NCI-H2107 (cell line): ENCODE measurements at regions not wholly inside any gene's neighbourhood (a gene's known extent, or its start where the extent isn't known, plus 50 kb on each side); places are given as distances from the start of the nearest gene placed in this dataset.
"Not testable (repeated sequence)": the region's sequence is repeated elsewhere in the genome, so short reads cannot be mapped to it uniquely, and the experiment has no call there.

Experiments used
- DNase-seq: peaks from one replicate; lab custom pipeline; 2025; lab: John Stamatoyannopoulos, UW

GRCh38 chr13:76289558-76289957 lies 596.6 kb downstream of the KCTD12 start:
- DNase-seq, result no peak

DNA sequence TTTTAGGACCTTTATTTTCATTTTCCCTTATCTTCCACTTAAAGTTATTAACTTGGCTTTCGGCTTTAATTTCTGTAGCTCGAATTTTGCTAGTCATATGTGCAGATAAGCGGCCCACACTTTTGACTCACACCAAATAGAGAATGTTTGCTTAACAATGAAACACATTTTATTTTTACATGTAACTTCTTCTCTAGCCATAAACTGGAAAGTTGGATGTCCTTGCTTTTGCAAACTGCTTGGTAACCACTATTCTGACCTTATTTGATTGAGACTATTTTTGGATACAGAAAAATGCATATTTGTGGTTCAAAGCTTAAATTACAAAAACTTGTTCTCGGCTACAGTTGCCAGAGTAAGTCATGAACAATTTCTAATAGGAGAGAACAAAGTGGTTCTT lies 600.0 kb downstream of the KCTD12 start:
- no peak for DNase-seq

- no peak for DNase-seq
Observed at GRCh38 chr13:76285463-76285862, 600.7 kb downstream of the KCTD12 start.

- DNase-seq, result not testable (repeated sequence)
Observed at GRCh38 chr13:76279766-76280165, 606.4 kb downstream of the KCTD12 start.

- no peak for DNase-seq
Observed at GRCh38 chr13:76271728-76272232, 614.4 kb downstream of the KCTD12 start.

GRCh38 chr13:76268307-76268706 lies 617.9 kb downstream of the KCTD12 start:
- not testable (repeated sequence) for DNase-seq

- DNase-seq, result no peak
Observed at GRCh38 chr13:76267216-76267615, 619.0 kb downstream of the KCTD12 start.

DNA sequence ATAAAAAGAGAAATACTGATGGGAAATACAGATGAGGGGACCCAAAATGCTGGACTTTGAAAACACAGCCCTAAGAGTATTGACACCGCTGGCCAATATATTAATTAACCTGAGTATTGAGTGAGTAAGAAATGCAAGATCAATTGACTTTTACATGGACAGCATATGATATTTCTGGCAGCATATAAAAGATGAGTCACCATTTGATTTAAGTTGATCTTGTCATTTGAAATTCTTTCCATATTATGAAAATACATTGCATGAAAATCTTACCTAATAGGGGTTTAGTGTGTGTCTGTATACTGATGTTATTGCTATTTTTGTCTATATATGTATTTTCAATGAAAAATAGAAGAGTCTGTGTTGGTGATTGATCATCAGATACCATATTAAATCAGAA lies 619.6 kb downstream of the KCTD12 start:
- no peak for DNase-seq

- DNase-seq, result no peak
Observed at GRCh38 chr13:76250211-76250610, 614.1 kb downstream of the LMO7 start.

DNA sequence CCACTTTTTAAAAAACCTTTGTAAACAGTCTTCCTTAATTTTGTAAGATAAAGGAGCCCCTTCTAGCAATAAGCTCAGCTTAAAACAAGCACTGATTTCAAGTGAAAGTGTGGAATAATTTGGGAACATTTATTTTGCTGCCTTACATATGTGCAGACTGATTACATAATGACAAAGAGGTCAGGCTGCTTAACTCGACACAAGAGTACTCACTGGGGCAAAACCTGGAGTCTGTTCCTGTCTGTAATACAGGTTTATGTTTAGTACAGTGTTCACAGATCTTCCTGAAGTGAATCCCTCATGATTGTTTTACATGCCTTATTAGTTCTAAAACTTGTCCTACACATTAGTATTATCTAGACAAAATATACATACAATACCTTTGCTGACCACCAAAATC lies 609.8 kb downstream of the LMO7 start:
- DNase-seq, result no peak

DNA sequence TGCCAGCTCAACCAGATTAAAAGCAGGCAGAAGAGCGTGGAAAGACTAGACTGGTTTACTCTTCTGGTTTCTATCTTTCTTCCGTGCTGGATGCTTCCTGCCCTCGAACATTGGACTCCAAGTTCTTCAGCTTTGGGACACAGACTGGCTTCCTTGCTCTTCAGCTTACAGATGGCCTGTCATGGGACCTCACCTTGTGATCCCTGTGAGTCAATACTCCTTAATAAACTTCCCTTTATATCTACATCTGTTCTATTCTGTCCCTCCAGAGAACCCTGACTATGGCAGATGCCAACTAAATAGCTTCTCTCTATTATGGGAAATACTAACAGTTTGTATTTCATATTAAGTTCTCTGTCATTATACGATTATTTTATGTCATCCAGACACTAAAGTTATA lies 609.1 kb downstream of the LMO7 start:
- no peak for DNase-seq

DNA sequence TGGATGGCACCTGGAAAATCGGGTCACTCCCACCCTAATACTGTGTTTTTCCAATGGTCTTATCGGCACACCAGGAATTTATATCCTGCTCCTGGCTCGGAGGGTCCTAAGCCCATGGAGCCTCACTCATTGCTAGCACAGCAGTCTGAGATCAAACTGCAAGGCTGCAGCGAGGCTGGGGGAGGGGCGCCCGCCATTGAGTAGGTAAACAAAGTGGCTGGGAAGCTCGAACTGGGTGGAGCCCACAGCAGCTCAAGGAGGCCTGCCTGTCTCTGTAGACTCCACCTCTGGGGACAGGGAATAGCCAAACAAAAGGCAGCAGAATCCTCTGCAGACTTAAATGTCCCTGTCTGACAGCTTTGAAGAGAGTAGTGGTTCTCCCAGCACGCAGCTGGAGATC lies 607.0 kb downstream of the LMO7 start:
- DNase-seq, result not testable (repeated sequence)

GRCh38 chr13:76239031-76239680 lies 603.0 kb downstream of the LMO7 start:
- DNase-seq, result no peak

DNA sequence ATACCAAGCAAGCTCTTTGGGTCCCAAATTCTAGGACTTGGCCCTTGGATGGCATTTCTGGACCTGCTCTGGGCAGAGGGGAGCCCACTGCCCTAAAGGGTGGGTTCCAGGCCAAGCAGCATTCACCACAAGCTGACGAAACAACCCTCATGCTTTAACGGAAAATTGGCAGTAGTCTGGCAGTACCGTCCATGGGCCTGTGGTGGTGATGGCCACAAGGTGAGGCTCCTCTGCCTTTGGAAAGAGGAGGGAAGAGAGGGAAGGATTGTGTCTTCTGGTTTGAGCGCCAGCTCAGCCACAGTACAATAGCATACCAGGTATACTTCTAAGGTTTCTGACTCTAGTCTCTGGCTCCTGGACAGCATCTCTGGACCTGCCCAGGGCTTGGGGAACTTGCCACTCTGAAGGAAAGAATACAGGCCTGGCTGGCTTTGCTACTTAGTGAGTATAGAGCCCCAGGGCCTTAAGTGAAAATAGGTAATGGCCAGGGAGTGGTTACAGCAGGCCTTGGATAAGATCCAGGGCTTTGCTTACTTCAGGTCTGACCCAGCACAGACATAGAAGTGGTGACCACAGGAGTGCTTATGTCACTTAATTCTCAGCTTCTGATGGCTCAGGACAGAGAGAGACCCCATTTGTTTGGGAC lies 595.5 kb downstream of the LMO7 start:
- no peak for DNase-seq

GRCh38 chr13:76229281-76229680 lies 593.2 kb downstream of the LMO7 start:
- no peak for DNase-seq

DNA sequence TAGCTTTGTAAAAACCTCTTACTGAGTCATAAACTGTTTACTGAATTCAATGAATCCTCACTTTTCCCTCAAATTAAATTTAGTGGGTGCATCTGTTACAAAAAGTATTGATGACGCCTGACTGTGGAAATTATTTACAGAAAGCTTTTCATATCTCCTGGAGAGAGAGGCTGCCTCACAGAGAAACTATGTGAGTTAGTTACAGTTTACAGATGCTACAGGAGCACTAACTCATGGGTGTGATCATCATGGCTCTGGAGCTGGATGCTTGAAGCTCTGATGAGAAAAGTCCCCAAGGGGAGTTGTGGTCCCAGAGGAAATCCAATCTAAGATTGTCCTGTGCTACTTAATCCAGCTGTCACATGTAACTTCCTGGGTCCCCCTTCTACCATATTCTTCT lies 590.8 kb downstream of the LMO7 start:
- DNase-seq, result no peak

DNA sequence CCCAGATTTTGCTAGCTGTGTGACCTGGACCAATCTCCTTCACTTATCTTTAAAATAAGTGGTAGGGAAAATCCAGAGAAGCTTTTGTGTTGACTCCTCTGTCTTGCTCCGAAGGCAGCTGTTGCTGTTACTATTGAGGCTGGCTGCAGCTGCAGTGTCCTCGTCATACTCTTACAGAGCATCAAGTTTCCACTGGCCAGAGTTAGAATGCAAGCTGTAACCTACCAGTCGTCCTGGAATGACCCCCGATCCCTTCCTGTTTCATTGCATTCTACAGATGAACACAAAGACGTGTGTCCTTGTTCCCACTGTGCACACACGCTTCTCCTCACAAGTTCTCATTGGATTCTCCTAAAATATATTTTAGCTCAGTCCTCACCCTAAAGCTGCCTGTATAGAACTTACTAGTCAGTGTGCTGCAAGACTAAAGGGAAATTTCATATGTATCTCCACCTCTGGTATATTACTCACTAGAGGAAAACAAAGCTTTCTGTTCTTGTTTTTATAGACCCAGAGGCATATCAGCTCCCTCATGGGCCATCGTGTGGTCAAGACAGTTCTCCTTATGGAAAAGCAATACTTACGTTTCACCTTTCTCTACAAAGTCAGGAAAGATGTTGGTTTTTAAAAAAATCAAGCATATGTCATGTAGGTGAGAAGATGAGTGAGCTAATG lies 589.8 kb downstream of the LMO7 start:
- no peak for DNase-seq

DNA sequence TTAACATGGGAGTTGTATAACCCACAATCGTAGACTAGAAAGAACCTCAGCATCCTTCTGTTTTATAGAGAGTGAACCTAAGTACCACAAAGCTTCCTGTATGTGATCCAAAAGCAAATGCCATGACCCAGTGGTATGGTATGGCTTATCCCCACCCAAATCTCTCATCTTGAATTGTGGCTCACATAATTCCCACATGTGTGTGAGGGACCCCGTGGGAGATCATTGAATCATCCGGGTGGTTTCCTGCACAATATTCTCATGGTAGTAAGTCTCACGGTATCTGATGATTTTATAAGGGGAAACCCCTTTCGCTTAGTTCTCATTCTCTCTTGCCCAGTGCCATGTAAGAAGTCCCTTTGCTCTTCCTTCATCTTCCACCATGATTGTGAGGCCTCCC lies 587.9 kb downstream of the LMO7 start:
- DNase-seq, result no peak

DNA sequence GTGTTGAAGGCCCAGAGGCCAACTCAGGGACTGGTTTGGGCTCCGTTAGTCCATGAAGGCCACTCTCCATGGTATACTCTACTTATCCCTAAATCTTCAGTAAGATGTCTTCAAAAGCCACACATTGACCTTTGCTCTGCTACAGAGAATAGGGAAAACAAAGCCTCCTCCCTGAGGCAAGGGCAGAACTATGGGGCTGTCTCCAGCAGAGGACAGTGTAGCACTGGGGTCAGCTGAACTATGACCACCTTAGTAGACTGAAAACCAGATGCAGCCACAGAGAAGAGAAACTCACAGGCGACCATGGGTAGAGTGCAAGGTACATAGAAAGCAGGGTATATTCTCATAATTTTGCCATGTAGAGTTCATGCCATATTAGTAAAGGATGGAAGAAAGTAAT lies 587.4 kb downstream of the LMO7 start:
- DNase-seq, result no peak

DNA sequence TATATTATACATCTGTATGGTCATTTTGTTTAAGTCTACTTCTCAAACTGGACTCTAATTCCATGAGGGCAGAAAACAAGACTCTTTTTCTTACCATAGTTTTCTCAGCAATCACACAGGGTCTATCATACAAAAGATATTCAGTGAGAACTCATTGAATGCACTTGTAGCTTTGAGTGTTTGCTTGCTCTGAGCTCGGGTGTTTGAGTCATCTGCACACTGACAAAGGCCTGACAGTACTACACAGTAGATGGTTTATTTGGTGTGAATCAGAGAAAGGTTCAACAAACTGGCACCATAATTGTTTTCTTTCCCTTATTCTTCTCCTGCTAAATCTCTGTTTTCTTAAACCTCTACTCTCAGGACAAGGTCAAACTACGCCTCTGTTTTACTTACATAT lies 586.4 kb downstream of the LMO7 start:
- DNase-seq, result no peak

GRCh38 chr13:76216729-76217128 lies 580.6 kb downstream of the LMO7 start:
- no peak for DNase-seq

- DNase-seq, result no peak
Observed at GRCh38 chr13:76214001-76214400, 577.9 kb downstream of the LMO7 start.

DNA sequence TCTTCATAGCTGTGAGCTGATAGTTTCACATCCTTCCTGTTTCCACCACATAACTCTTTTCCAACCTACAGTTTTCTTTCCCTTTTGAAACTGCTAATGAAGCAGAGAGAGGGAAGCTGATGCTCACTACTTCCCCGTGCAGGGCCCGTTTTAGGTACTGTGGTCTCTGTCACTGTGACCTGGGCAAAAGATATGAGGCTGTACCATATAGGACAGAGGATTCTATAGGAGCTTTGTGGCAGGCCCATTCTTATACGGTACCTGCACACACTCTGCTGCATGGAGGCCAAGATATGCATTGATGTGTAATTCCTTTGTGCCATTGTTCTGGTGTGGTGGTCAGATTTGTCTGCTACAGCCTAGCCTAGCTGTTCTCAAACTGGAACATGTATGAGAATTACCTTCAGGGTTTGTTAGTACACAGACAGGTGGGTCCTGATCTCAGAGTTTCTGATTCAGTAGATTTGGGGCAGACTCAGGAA lies 577.3 kb downstream of the LMO7 start:
- no peak for DNase-seq
